IMR-90 (cell line): ENCODE measurements at regions not wholly inside any gene's neighbourhood (a gene's known extent, or its start where the extent isn't known, plus 50 kb on each side); places are given as distances from the start of the nearest gene placed in this dataset.

Source experiments
- ATAC-seq: fragments of 200-7000 bp; cut with Tn5 transposase; 2 replicates; pipeline ENCODE4 v1.9.1; 2020; ENCODE audit warnings: low read depth, mild to moderate bottlenecking, moderate library complexity
- BruUV-seq: library from RNA; stranded (reverse); fragments of 400-500 nt; replicated peaks from 2 replicates; lab custom pipeline; 2021; lab: Mats Ljungman, UMichigan
- CTCF ChIA-PET: fragments of 300-600 bp; formaldehyde crosslinking; extraction: SDS; loops from one replicate; lab custom pipeline; 2021; ENCODE audit warnings: antibody characterized with exemption; lab: Yijun Ruan, JAX
- POLR2A ChIA-PET: fragments of 300-600 bp; sonication (Branson Sonifier 250); formaldehyde crosslinking; loops from one replicate; lab custom pipeline; 2022; ENCODE audit warnings: antibody characterized with exemption; ENCODE audit not compliant: unreplicated experiment; lab: Charles Lee
- DNase-seq: peaks from one replicate; pipeline ENCODE4 v3.0.0; 2013
- H2AFZ ChIP-seq: replicated peaks from 2 replicates; pipeline ENCODE3; 2013; ENCODE audit warnings: low read length, mild to moderate bottlenecking; ENCODE audit not compliant: poor library complexity
- H2AK5ac ChIP-seq: 2 replicates; pipeline ENCODE4 v1.6.1; 2013; ENCODE audit warnings: low read depth, low read length, inconsistent platforms
- H2AK9ac ChIP-seq: replicated peaks from 2 replicates; pipeline ENCODE3; 2013; ENCODE audit warnings: mild to moderate bottlenecking, low read depth, low read length, moderate library complexity; ENCODE audit not compliant: poor library complexity
- H2BK120ac ChIP-seq: 2 replicates; pipeline ENCODE4 v1.6.1; 2013; ENCODE audit warnings: low read depth, low read length, inconsistent platforms
- H2BK15ac ChIP-seq: 3 replicates; pipeline ENCODE4 v1.6.1; 2013; ENCODE audit warnings: low read depth, low read length, inconsistent platforms
- H2BK20ac ChIP-seq: 2 replicates; pipeline ENCODE4 v1.6.1; 2013; ENCODE audit warnings: low read depth, mild to moderate bottlenecking, inconsistent platforms, low read length, moderate library complexity
- H2BK5ac ChIP-seq: 2 replicates; pipeline ENCODE4 v1.6.1; 2013; ENCODE audit warnings: mild to moderate bottlenecking, low read depth, low read length, inconsistent platforms; ENCODE audit not compliant: poor library complexity, severe bottlenecking
- H3K14ac ChIP-seq: replicated peaks from 2 replicates; pipeline ENCODE4 v1.6.1; 2013; ENCODE audit warnings: low read depth, low read length, inconsistent platforms
- H3K18ac ChIP-seq: 2 replicates; pipeline ENCODE4 v1.6.1; 2013; ENCODE audit warnings: low read depth, low read length, control low read depth
- H3K23ac ChIP-seq: 2 replicates; pipeline ENCODE4 v1.6.1; 2013; ENCODE audit warnings: low read depth, low read length, inconsistent platforms
- H3K27ac ChIP-seq: 2 replicates; pipeline ENCODE4 v1.5.1; 2013; ENCODE audit warnings: mild to moderate bottlenecking, control low read depth, low read length; ENCODE audit not compliant: insufficient read depth
- H3K27me3 ChIP-seq: 2 replicates; pipeline ENCODE4 v1.6.1; 2013; ENCODE audit warnings: low read length; ENCODE audit not compliant: control insufficient read depth, insufficient read depth
- H3K36me3 ChIP-seq: 2 replicates; pipeline ENCODE4 v1.6.1; 2013; ENCODE audit warnings: low read length, mixed read lengths; ENCODE audit not compliant: control insufficient read depth, insufficient read depth
- H3K4ac ChIP-seq: 2 replicates; pipeline ENCODE4 v1.6.1; 2013; ENCODE audit warnings: low read depth, low read length, inconsistent platforms
- H3K4me1 ChIP-seq: 2 replicates; pipeline ENCODE4 v1.6.1; 2013; ENCODE audit warnings: low read length, mixed read lengths; ENCODE audit not compliant: control insufficient read depth, insufficient read depth
- H3K4me2 ChIP-seq: 2 replicates; pipeline ENCODE4 v1.6.1; 2013; ENCODE audit warnings: low read depth, mild to moderate bottlenecking, control low read depth, low read length, moderate library complexity
- H3K4me3 ChIP-seq: 2 replicates; pipeline ENCODE4 v1.5.1; 2013; ENCODE audit warnings: low read depth, mild to moderate bottlenecking, control low read depth, low read length, moderate library complexity; ENCODE audit not compliant: insufficient read depth
- H3K56ac ChIP-seq: 2 replicates; pipeline ENCODE4 v1.6.1; 2013; ENCODE audit warnings: low read length, inconsistent platforms; ENCODE audit not compliant: insufficient read depth; ENCODE audit errors: extremely low read depth
- H3K79me1 ChIP-seq, 2 experiments: 2 replicates each; pipeline ENCODE4 v1.6.1; 2013; ENCODE audit warnings: low read length in 2 of 2, inconsistent platforms in 1 of 2, low read depth in 1 of 2
- H3K9ac ChIP-seq: 2 replicates; pipeline ENCODE4 v1.6.1; 2013; ENCODE audit warnings: low read depth, low read length, control low read depth
- H3K9me1 ChIP-seq: 2 replicates; pipeline ENCODE4 v1.6.1; 2013; ENCODE audit warnings: low read length, inconsistent platforms; ENCODE audit not compliant: insufficient read depth
- H3K9me3 ChIP-seq: 2 replicates; pipeline ENCODE4 v1.6.1; 2013; ENCODE audit warnings: low read length; ENCODE audit not compliant: control insufficient read depth, insufficient read depth
- H4K20me1 ChIP-seq: 2 replicates; pipeline ENCODE4 v1.6.1; 2013; ENCODE audit warnings: low read length, inconsistent platforms; ENCODE audit not compliant: insufficient read depth
- H4K5ac ChIP-seq: 2 replicates; pipeline ENCODE4 v1.6.1; 2013; ENCODE audit warnings: mild to moderate bottlenecking, low read depth, low read length, control low read depth
- H4K8ac ChIP-seq, 2 experiments: 2 replicates each; pipeline ENCODE4 v1.6.1; 2013; ENCODE audit warnings: low read depth in 2 of 2, low read length in 2 of 2, control low read depth in 1 of 2, inconsistent platforms in 1 of 2
- H4K91ac ChIP-seq: 2 replicates; pipeline ENCODE4 v1.6.1; 2013; ENCODE audit warnings: low read depth, low read length, inconsistent platforms; ENCODE audit not compliant: insufficient read depth
- BHLHE40 ChIP-seq: fragments of 150-350 bp; IDR thresholded peaks from 2 replicates; pipeline ENCODE4 v1.6.1; 2016; ENCODE audit warnings: mild to moderate bottlenecking, low read depth, low read length
- CEBPB ChIP-seq: IDR thresholded peaks from 2 replicates; pipeline ENCODE4 v1.6.1; 2012; ENCODE audit warnings: low read depth, low read length, improper control_type of control experiment
- CHD1 ChIP-seq: IDR thresholded peaks from 2 replicates; pipeline ENCODE4 v1.6.1; 2012; ENCODE audit warnings: low read depth, low read length, improper control_type of control experiment
- FOS ChIP-seq: fragments of 150-350 bp; IDR thresholded peaks from 2 replicates; pipeline ENCODE4 v1.6.1; 2016; ENCODE audit warnings: low read depth, low read length
- MAFK ChIP-seq: IDR thresholded peaks from 2 replicates; pipeline ENCODE4 v1.6.1; 2012; ENCODE audit warnings: low read depth, low read length, improper control_type of control experiment
- MAZ ChIP-seq: IDR thresholded peaks from 2 replicates; pipeline ENCODE4 v1.6.1; 2012; ENCODE audit warnings: low read depth, mild to moderate bottlenecking, low read length, improper control_type of control experiment, moderate library complexity, borderline replicate concordance
- MXI1 ChIP-seq: IDR thresholded peaks from 2 replicates; pipeline ENCODE4 v1.6.1; 2012; ENCODE audit warnings: low read depth, mild to moderate bottlenecking, low read length, moderate library complexity, borderline replicate concordance
- NFE2L2 ChIP-seq: fragments of 150-350 bp; IDR thresholded peaks from 2 replicates; pipeline ENCODE4 v1.6.1; 2016; ENCODE audit warnings: low read depth, mild to moderate bottlenecking, low read length
- POLR2A ChIP-seq: IDR thresholded peaks from 2 replicates; pipeline ENCODE4 v1.6.1; 2012; ENCODE audit warnings: mild to moderate bottlenecking, low read depth, low read length
- RAD21 ChIP-seq: IDR thresholded peaks from 2 replicates; pipeline ENCODE4 v1.6.1; 2012; ENCODE audit warnings: low read length, improper control_type of control experiment
- RCOR1 ChIP-seq: IDR thresholded peaks from 2 replicates; pipeline ENCODE4 v1.6.1; 2012; ENCODE audit warnings: mild to moderate bottlenecking, low read length, improper control_type of control experiment; ENCODE audit not compliant: insufficient replicate concordance
- RFX5 ChIP-seq: IDR thresholded peaks from 2 replicates; pipeline ENCODE4 v1.8.0; 2012; ENCODE audit warnings: low read depth, mild to moderate bottlenecking, low read length, moderate library complexity
- SMC3 ChIP-seq: fragments of 150-350 bp; IDR thresholded peaks from 2 replicates; pipeline ENCODE4 v1.6.1; 2016; ENCODE audit warnings: low read depth, mild to moderate bottlenecking, antibody characterized with exemption, low read length, moderate library complexity
- WGBS, 2 experiments: methylation state at CpG; one replicate each; pipeline versions ENCODE4 v1.1.5 to v1.1.7; 2013; ENCODE audit warnings: missing lambda C conversion rate in 2 of 2; ENCODE audit not compliant: insufficient read length in 1 of 2; ENCODE audit errors: extremely low coverage in 2 of 2; 5-methylcytosine and 5-hydroxymethylcytosine counted together
- dilution Hi-C: fragments of 300-500 bp; cut with HindIII; formaldehyde crosslinking; loops from one replicate; pipeline ENCODE4 v1.14.3; 2018; ENCODE audit warnings: low sequenced_read_pairs; ENCODE audit not compliant: unreplicated experiment
- in situ Hi-C: fragments of 300-500 bp; cut with MboI; formaldehyde crosslinking; loops from 3 replicates; pipeline ENCODE4 v1.14.3; 2019; ENCODE audit warnings: low sequenced_read_pairs, inconsistent platforms, mixed read lengths
- intact Hi-C: fragments of 100-400 bp; cut with micrococcal nuclease; formaldehyde crosslinking; loops from 2 replicates; pipeline ENCODE4 v1.10.0; 2022
- TF ChIP-seq, protein P1 (sequence below): fragments of 150-350 bp; IDR thresholded peaks from 2 replicates; pipeline ENCODE4 v1.6.1; 2017; ENCODE audit warnings: mild to moderate bottlenecking, antibody characterized with exemption, low read length, low read depth
- TF ChIP-seq, protein P2 (sequence below): conservative IDR thresholded peaks from 2 replicates; pipeline ENCODE4 v1.5.1; 2012; ENCODE audit warnings: mild to moderate bottlenecking, low read depth, low read length, improper control_type of control experiment
- TF ChIP-seq, protein P3 (sequence below): fragments of 150-350 bp; IDR thresholded peaks from 2 replicates; pipeline ENCODE4 v1.6.1; 2016; ENCODE audit warnings: low read depth, mild to moderate bottlenecking, low read length, moderate library complexity, borderline replicate concordance

DNA sequence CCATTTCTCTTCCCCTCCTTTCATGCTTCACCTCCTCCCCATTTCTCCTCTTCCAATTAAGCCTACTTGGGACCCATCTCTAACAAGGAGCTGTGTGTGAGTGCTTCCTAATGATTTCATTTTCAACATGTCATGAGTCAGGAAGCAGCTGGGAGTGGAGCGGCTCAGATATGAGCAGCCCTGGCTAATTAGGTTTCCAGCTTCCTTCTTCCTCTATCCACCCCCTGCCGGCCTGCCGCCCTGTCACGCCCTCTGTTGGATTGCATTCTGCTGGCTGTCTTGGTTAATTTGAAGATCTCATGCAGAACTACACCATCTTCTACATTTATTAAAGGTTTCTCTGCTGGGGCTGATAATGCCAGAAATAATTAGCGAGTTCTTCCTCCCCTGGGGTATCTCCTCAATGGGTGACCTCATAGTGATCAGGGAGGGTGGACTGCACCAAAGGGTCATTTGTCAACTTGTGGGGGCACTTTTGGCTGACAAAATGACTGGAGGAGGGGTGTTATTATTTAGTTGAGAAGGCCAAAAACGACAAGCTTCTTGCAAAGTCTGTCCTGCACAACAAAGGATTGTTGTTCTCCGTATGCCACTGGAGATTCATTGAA is 300.9 kb upstream of the SRRM4 start:
- Histone ChIP-seq H2BK15ac (no peak overlapping the region), H3K4ac (no peak overlapping the region), H4K5ac (no peak overlapping the region), H3K9me3 (peaks cover 20% of the 10 kb centered on the region), H3K4me1 (no peaks in the 10 kb centered on the region), H2AFZ (no peak overlapping the region), H3K4me3 (no peak overlapping the region), H4K20me1 (no peaks in the 10 kb centered on the region), H3K4me2 (no peak overlapping the region), H2AK5ac (no peak overlapping the region), H4K8ac (no peak overlapping the region), H2AK9ac (no peak overlapping the region), H3K36me3 (no peaks in the 10 kb centered on the region), H3K27ac (no peak overlapping the region), H3K9me1 (no peaks in the 10 kb centered on the region), H3K23ac (no peak overlapping the region), H3K14ac (no peak overlapping the region), H3K27me3 (no peaks in the 10 kb centered on the region), H2BK20ac (no peak overlapping the region), H3K9ac (no peak overlapping the region), H3K79me1 (no peaks in the 10 kb centered on the region), H2BK5ac (no peak overlapping the region), H2BK120ac (no peak overlapping the region), H4K91ac (no peak overlapping the region), H3K18ac (no peak overlapping the region), H3K56ac (no peak overlapping the region)
- TF ChIP-seq FOS = no peak
- no peak for TF ChIP-seq BHLHE40
- TF ChIP-seq MAZ = no peak
- no peak for TF ChIP-seq RCOR1
- TF ChIP-seq NFE2L2 = no peak
- TF ChIP-seq, protein P1, sequence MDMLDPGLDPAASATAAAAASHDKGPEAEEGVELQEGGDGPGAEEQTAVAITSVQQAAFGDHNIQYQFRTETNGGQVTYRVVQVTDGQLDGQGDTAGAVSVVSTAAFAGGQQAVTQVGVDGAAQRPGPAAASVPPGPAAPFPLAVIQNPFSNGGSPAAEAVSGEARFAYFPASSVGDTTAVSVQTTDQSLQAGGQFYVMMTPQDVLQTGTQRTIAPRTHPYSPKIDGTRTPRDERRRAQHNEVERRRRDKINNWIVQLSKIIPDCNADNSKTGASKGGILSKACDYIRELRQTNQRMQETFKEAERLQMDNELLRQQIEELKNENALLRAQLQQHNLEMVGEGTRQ = no peak
- no peak for TF ChIP-seq MXI1
- no peak for TF ChIP-seq SMC3
- TF ChIP-seq RFX5 = no peak
- TF ChIP-seq CHD1 = no peak
- TF ChIP-seq RAD21 = no peak
- no peak for TF ChIP-seq POLR2A
- TF ChIP-seq CEBPB = no peak
- no peak for TF ChIP-seq MAFK
- TF ChIP-seq, protein P2, sequence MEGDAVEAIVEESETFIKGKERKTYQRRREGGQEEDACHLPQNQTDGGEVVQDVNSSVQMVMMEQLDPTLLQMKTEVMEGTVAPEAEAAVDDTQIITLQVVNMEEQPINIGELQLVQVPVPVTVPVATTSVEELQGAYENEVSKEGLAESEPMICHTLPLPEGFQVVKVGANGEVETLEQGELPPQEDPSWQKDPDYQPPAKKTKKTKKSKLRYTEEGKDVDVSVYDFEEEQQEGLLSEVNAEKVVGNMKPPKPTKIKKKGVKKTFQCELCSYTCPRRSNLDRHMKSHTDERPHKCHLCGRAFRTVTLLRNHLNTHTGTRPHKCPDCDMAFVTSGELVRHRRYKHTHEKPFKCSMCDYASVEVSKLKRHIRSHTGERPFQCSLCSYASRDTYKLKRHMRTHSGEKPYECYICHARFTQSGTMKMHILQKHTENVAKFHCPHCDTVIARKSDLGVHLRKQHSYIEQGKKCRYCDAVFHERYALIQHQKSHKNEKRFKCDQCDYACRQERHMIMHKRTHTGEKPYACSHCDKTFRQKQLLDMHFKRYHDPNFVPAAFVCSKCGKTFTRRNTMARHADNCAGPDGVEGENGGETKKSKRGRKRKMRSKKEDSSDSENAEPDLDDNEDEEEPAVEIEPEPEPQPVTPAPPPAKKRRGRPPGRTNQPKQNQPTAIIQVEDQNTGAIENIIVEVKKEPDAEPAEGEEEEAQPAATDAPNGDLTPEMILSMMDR = no peak
- TF ChIP-seq, protein P3, sequence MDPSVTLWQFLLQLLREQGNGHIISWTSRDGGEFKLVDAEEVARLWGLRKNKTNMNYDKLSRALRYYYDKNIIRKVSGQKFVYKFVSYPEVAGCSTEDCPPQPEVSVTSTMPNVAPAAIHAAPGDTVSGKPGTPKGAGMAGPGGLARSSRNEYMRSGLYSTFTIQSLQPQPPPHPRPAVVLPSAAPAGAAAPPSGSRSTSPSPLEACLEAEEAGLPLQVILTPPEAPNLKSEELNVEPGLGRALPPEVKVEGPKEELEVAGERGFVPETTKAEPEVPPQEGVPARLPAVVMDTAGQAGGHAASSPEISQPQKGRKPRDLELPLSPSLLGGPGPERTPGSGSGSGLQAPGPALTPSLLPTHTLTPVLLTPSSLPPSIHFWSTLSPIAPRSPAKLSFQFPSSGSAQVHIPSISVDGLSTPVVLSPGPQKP = no peak
- no CpG with 5 or more reads among the region's 7 CpGs for WGBS, 2 experiments
- in situ Hi-C loops = no loop called here
- no TSS peak for BruUV-seq
- DNase-seq = no peak
- intact Hi-C loops = no loop called here
- dilution Hi-C loops = no loop called here
- no peak for ATAC-seq
- ChIA-PET POLR2A (no interaction called here), CTCF (no interaction called here)
